Keratinocyte (primary cell): ENCODE measurements at regions not wholly inside any gene's neighbourhood (a gene's known extent, or its start where the extent isn't known, plus 50 kb on each side); places are given as distances from the start of the nearest gene placed in this dataset.

ENCODE experiments used
- DNase-seq: peaks from one replicate; pipeline ENCODE4 v3.0.0-alpha.2; 2011; ENCODE audit warnings: low read depth, missing footprints, low spot score
- FAIRE-seq: peaks from 2 replicates; lab custom pipeline; 2011; peaks lifted over from hg19 to GRCh38; lab: Jason Lieb, UNC
- H2AFZ ChIP-seq: 2 replicates; pipeline ENCODE4 v1.6.0; 2012; ENCODE audit warnings: low read length, control low read depth, inconsistent platforms; ENCODE audit not compliant: control insufficient read depth
- H3K27ac ChIP-seq: 2 replicates; pipeline ENCODE4 v1.5.1; 2011; ENCODE audit warnings: low read length; ENCODE audit not compliant: control insufficient read depth, insufficient read depth
- H3K27me3 ChIP-seq: 3 replicates; pipeline ENCODE4 v1.6.0; 2011; ENCODE audit warnings: low read length; ENCODE audit not compliant: control insufficient read depth, insufficient read depth; ENCODE audit errors: extremely low read depth
- H3K36me3 ChIP-seq, 2 experiments: 2 replicates in 1 of 2; 3 replicates in 1 of 2; pipeline ENCODE4 v1.5.1; 2011; ENCODE audit warnings: low read length in 2 of 2, mild to moderate bottlenecking in 1 of 2; ENCODE audit not compliant: control insufficient read depth in 2 of 2, insufficient read depth in 2 of 2; ENCODE audit errors: extremely low read depth in 1 of 2
- H3K4me1 ChIP-seq: 3 replicates; pipeline ENCODE4 v1.5.1; 2011; ENCODE audit warnings: low read length; ENCODE audit not compliant: control insufficient read depth, insufficient read depth; ENCODE audit errors: extremely low read depth
- H3K4me2 ChIP-seq: 3 replicates; pipeline ENCODE4 v1.6.0; 2011; ENCODE audit warnings: low read depth, low read length; ENCODE audit not compliant: control insufficient read depth, insufficient read depth; ENCODE audit errors: extremely low read depth
- H3K4me3 ChIP-seq, 3 experiments: fragments of 200-600 bp in 1 of 3; sonication (generic) in 1 of 3; 2 replicates in 2 of 3; 3 replicates in 1 of 3; pipeline ENCODE4 v1.5.1; 2011 to 2016; ENCODE audit warnings: low read length in 3 of 3, mild to moderate bottlenecking in 3 of 3, control low read depth in 2 of 3, inconsistent platforms in 1 of 3, low read depth in 1 of 3, mixed read lengths in 1 of 3, mixed run types in 1 of 3, moderate library complexity in 1 of 3; ENCODE audit not compliant: control insufficient read depth in 2 of 3, insufficient read depth in 2 of 3; ENCODE audit errors: extremely low read depth in 1 of 3
- H3K79me2 ChIP-seq: 2 replicates; pipeline ENCODE4 v1.6.0; 2012; ENCODE audit warnings: low read length; ENCODE audit not compliant: control insufficient read depth, insufficient read depth
- H3K9ac ChIP-seq: 3 replicates; pipeline ENCODE4 v1.6.0; 2011; ENCODE audit warnings: low read length; ENCODE audit not compliant: control insufficient read depth, insufficient read depth; ENCODE audit errors: extremely low read depth
- H3K9me1 ChIP-seq: 3 replicates; pipeline ENCODE4 v1.6.0; 2011; ENCODE audit warnings: low read length; ENCODE audit not compliant: control insufficient read depth, insufficient read depth; ENCODE audit errors: extremely low read depth
- H3K9me3 ChIP-seq: 2 replicates; pipeline ENCODE4 v1.5.1; 2012; ENCODE audit warnings: low read depth, low read length; ENCODE audit not compliant: control insufficient read depth
- H4K20me1 ChIP-seq: 3 replicates; pipeline ENCODE4 v1.6.0; 2011; ENCODE audit warnings: low read length; ENCODE audit not compliant: control insufficient read depth, insufficient read depth; ENCODE audit errors: extremely low read depth
- EZH2 ChIP-seq: IDR thresholded peaks from one replicate; pipeline ENCODE4 v1.6.1; 2012; ENCODE audit warnings: inconsistent platforms, mild to moderate bottlenecking, low read length, moderate library complexity
- dilution Hi-C: fragments of 300-500 bp; cut with MboI; formaldehyde crosslinking; loops from one replicate; pipeline ENCODE4 v1.7.0; 2020; ENCODE audit warnings: low sequenced_read_pairs; ENCODE audit not compliant: extremely low pct_ligation_motif_present
- TF ChIP-seq, protein P1 (sequence below), 3 experiments: IDR thresholded peaks in 1 of 3; conservative IDR thresholded peaks in 1 of 3; optimal IDR thresholded peaks in 1 of 3; 2 replicates in 2 of 3; 3 replicates in 1 of 3; pipeline versions ENCODE3 to v1.5.1; 2011; ENCODE audit warnings: low read length in 3 of 3, mild to moderate bottlenecking in 3 of 3, moderate library complexity in 2 of 3, control low read depth in 1 of 3, inconsistent platforms in 1 of 3; ENCODE audit not compliant: insufficient read depth in 2 of 3; ENCODE audit errors: extremely low read depth in 1 of 3

GRCh38 chr10:2957785-2958184, 109.6 kb upstream of the PFKP start:
- dilution Hi-C loops: no loop called here
- no peaks in the 10 kb centered on the region for H4K20me1 ChIP-seq

GRCh38 chr10:2955064-2955463, 112.3 kb upstream of the PFKP start:
- Histone ChIP-seq H3K4me2 (no peak overlapping the region), H3K9me3 (no peaks in the 10 kb centered on the region), H4K20me1 (no peaks in the 10 kb centered on the region), H2AFZ (no peak overlapping the region), H3K27ac (no peak overlapping the region), H3K79me2 (no peaks in the 10 kb centered on the region), H3K4me1 (no peaks in the 10 kb centered on the region), H3K9ac (no peak overlapping the region), H3K4me3 (no peak overlapping the region), H3K9me1 (no peaks in the 10 kb centered on the region), H3K27me3 (no peaks in the 10 kb centered on the region), H3K36me3 (no peaks in the 10 kb centered on the region)
- FAIRE-seq (no peak), DNase-seq (no peak)
- TF ChIP-seq, protein P1, sequence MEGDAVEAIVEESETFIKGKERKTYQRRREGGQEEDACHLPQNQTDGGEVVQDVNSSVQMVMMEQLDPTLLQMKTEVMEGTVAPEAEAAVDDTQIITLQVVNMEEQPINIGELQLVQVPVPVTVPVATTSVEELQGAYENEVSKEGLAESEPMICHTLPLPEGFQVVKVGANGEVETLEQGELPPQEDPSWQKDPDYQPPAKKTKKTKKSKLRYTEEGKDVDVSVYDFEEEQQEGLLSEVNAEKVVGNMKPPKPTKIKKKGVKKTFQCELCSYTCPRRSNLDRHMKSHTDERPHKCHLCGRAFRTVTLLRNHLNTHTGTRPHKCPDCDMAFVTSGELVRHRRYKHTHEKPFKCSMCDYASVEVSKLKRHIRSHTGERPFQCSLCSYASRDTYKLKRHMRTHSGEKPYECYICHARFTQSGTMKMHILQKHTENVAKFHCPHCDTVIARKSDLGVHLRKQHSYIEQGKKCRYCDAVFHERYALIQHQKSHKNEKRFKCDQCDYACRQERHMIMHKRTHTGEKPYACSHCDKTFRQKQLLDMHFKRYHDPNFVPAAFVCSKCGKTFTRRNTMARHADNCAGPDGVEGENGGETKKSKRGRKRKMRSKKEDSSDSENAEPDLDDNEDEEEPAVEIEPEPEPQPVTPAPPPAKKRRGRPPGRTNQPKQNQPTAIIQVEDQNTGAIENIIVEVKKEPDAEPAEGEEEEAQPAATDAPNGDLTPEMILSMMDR (optimal IDR thresholded peaks at IDR 0.05 in 1 of 3, IDR thresholded peaks at IDR 0.05 in 1 of 3, conservative IDR thresholded peaks at IDR 0.05 in 1 of 3; ENCODE audit: extremely low read depth in 1 of 3, insufficient read depth in 2 of 3, low read length in 3 of 3): no peak
- TF ChIP-seq EZH2: no peak
- dilution Hi-C loops: no loop called here

More at GRCh38 chr10:2957785-2958184, 109.6 kb upstream of the PFKP start:
- Histone ChIP-seq H3K36me3 (no peaks in the 10 kb centered on the region), H3K9me1 (no peaks in the 10 kb centered on the region), H3K9ac (no peak overlapping the region), H3K4me2 (no peak overlapping the region), H3K4me3 (no peak overlapping the region), H3K27me3 (no peaks in the 10 kb centered on the region), H2AFZ (no peak overlapping the region), H3K9me3 (no peaks in the 10 kb centered on the region), H3K27ac (no peak overlapping the region), H3K79me2 (no peaks in the 10 kb centered on the region), H3K4me1 (no peaks in the 10 kb centered on the region)
- FAIRE-seq (no peak), DNase-seq (no peak)
- TF ChIP-seq EZH2: no peak
- TF ChIP-seq, protein P1 (optimal IDR thresholded peaks at IDR 0.05 in 1 of 3, IDR thresholded peaks at IDR 0.05 in 1 of 3, conservative IDR thresholded peaks at IDR 0.05 in 1 of 3; ENCODE audit: extremely low read depth in 1 of 3, insufficient read depth in 2 of 3, low read length in 3 of 3): no peak
